HEK293T (cell line): ENCODE measurements at regions not wholly inside any gene's neighbourhood (a gene's known extent, or its start where the extent isn't known, plus 50 kb on each side); places are given as distances from the start of the nearest gene placed in this dataset.

Experiments used
- ELF4 ChIP-seq: fragments of 450-650 bp; IDR thresholded peaks from 2 replicates; pipeline ENCODE4 v1.6.1; 2017; ENCODE audit warnings: antibody characterized with exemption
- FOXA1 ChIP-seq: fragments of 450-650 bp; IDR thresholded peaks from 2 replicates; pipeline ENCODE4 v1.6.1; 2016; ENCODE audit warnings: mild to moderate bottlenecking
- L3MBTL2 ChIP-seq: fragments of 450-650 bp; conservative IDR thresholded peaks from 2 replicates; pipeline ENCODE4 v1.6.1; 2016; ENCODE audit warnings: mild to moderate bottlenecking
- SUZ12 ChIP-seq: fragments of 450-650 bp; IDR thresholded peaks from 2 replicates; pipeline ENCODE4 v1.6.1; 2016; ENCODE audit warnings: mild to moderate bottlenecking
- TARDBP ChIP-seq: fragments of 450-650 bp; IDR thresholded peaks from 2 replicates; pipeline ENCODE4 v1.6.1; 2016

DNA sequence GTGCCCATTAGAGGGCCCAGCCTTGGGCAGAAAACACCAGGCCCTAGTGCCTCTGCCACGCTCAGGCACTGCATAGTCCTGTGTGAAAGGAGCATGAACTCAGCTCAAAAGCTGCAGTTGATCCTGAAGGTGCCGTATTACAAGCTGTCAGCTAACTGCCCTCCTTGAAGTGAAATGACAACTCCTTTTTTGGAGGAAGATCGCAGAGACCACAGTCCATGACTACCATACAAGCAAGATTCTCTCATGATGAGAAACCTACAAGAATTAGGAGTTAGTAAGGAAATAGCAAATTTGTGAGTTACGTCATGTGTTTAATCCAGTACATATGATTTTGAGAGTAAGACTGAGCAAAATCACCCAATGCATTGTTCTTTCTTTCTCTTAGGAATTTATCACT lies 513.9 kb upstream of the NR2F2 start:
- no peak for TF ChIP-seq L3MBTL2
- no peak for TF ChIP-seq ELF4
- TF ChIP-seq FOXA1, result no peak
- TF ChIP-seq TARDBP, result no peak
- TF ChIP-seq SUZ12, result no peak
